NCI-H2171 treated with DMSO at 0.1 percent for 48 hours (cell line): ENCODE measurements at regions not wholly inside any gene's neighbourhood (a gene's known extent, or its start where the extent isn't known, plus 50 kb on each side); places are given as distances from the start of the nearest gene placed in this dataset.

Experiments used
- DNase-seq: peaks from one replicate; lab custom pipeline; 2025; lab: John Stamatoyannopoulos, UW

DNA sequence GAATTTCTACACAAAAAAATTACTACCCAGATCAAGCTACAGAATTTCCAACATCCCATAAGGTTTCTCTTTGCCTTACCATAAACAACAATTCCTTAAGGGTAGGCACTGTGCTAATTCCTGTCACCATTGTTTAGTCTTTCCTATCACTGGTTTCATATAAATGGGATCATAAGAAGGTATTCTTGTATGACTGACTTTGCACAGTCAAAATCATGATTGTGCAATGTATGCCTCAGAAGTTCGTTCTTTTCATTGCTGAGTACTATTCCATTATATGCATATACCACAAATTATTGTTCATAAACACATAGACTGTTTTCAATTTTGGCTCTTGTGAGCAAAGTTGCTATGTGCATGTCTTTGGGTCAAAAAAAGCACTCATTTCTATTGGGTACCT is 611.6 kb upstream of the CADM1 start:
- no peak for DNase-seq

DNA sequence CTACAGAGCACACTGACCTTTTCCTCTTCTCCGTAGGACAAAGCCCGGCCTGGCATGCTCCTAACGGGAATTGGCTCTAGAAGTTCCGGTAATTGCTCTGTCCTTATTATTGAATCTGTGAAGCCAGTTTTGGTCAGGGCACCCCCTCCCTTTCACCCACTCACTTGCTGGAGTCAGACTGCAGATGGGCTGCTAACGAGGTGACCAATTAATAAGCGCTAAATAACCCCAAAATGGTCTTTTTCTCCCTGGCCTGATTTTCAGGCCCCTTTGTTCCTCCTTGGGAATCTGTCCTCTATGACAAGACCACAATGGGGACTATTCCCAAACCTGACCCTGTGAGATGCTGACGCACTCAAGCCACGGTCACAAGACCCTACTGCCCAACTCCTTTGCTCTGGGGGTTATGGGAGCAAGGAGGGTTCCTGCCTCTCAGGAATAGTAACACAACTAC is 610.0 kb upstream of the CADM1 start:
- DNase-seq = no peak

GRCh38 chr11:116112087-116112935 is 608.1 kb upstream of the CADM1 start:
- DNase-seq = peak; percentile 92

DNA sequence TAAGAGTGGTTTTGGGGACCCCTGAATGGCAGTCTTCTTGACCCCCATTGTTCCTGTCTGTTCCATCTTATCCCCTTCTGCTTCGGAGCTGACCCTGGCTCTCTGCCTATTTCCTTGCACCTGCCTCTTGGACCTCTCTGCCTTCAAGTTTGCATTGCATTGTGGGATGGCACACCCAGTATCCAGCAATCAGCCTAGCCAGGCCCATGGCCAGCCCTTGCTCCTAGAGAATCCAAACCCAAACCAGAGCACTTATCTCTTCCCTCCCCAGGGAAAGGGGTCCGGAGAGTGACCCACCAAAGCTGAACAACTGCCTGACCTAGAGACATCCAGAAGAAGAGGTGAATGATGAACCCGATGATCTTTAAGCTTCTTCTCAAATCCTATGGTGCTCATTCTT is 607.3 kb upstream of the CADM1 start:
- no peak for DNase-seq

DNA sequence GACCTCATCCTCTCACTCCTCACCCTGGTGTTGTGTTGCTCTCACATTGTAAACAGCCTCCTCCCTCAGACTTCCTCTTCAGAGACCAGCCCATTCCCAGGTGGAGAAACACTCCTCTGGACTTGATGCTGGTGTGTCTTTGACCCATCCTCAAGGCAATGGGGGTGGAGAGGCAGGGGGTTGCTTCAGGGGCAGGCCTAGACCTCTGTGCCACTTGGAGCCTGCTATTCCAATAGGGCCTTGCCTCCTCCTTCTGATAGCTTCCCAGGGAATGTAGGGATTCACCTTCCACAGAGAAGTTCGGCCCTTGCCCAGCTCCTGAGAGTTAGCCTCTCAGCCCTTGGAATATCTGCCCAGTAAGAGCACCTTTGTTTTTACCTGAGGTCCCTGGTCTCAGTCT is 606.6 kb upstream of the CADM1 start:
- DNase-seq = no peak

GRCh38 chr11:116110356-116110755 is 606.1 kb upstream of the CADM1 start:
- DNase-seq = no peak

GRCh38 chr11:116109228-116109627 is 605.0 kb upstream of the CADM1 start:
- peak; percentile 14 for DNase-seq

GRCh38 chr11:116108161-116108560 is 603.9 kb upstream of the CADM1 start:
- DNase-seq = no peak

DNA sequence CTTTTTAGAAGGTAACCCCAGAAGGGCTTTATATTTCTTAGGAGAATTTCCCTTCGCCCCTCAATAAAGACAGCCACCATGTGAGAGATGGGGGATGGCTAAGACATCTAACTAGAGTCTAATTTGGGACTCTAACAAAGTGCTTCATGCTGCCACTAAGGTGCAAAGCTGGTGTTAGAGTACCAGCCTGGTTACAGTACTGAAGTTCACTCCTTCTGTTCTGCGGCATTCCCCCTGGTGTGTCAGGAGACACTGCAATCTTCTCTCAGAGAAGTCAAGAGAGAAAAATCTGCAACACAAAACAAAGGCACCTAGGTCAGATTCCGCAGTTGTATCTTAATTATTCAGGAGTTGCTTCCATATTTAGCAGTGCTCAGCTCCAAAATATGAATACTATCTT is 603.0 kb upstream of the CADM1 start:
- DNase-seq = no peak

- no peak for DNase-seq
Measured at GRCh38 chr11:116104498-116105174, 600.4 kb upstream of the CADM1 start.

GRCh38 chr11:116101902-116102301 is 597.7 kb upstream of the CADM1 start:
- no peak for DNase-seq

DNA sequence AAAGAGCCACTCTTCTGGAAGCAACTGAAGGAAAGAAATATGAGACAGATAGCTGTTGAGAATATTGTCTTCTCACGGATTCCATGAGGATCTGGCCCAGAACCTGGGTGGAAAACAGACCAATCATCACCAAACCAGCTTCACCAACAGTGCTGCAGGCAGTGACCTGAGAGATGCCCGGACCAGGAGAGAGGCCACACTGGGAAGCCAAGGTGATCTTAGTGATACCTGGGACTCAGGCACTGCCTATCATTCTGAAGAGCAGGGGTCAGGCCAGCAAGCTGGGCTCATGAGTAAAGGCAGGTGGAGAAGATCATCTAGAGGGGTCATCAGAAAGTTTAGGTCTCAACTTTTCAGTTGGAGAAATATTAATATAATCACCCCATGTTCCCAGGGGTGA is 595.8 kb upstream of the CADM1 start:
- DNase-seq = no peak

GRCh38 chr11:116099541-116099940 is 595.3 kb upstream of the CADM1 start:
- no peak for DNase-seq

DNA sequence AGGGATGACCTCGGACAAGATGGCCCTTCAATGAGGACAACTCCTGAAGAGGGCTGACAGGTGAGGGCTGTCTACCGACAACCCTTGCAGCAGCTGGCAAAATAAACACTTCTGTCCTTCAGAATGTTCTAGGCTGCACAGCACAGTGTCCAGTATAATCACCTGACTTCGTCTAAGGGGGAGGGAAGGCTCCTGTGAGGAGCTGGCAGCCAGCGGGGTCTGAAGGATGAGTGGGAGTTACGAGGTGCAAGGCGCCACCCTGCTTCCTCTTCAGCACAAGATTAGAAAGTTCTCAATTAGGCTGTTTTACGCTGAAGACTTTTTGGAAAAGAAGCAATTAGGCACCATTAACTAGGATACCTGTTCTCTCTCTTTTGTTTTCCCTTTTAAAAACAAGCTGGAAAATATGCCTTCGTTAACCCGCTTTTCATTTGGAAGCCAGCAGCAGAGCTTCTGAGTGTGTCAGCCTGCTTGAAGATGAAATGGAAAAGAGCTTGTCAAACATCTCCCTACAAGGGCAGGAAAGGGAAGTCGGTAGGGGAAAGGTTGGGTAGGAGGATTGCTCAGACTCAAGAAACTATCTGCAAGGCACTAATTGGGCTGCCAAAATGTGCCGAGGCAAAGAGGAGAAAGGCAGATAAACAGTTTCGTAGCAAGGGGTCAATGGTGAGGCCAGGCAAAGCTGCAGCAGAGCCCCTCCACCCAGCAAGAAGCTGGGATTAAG is 592.2 kb upstream of the CADM1 start:
- DNase-seq = no peak

DNA sequence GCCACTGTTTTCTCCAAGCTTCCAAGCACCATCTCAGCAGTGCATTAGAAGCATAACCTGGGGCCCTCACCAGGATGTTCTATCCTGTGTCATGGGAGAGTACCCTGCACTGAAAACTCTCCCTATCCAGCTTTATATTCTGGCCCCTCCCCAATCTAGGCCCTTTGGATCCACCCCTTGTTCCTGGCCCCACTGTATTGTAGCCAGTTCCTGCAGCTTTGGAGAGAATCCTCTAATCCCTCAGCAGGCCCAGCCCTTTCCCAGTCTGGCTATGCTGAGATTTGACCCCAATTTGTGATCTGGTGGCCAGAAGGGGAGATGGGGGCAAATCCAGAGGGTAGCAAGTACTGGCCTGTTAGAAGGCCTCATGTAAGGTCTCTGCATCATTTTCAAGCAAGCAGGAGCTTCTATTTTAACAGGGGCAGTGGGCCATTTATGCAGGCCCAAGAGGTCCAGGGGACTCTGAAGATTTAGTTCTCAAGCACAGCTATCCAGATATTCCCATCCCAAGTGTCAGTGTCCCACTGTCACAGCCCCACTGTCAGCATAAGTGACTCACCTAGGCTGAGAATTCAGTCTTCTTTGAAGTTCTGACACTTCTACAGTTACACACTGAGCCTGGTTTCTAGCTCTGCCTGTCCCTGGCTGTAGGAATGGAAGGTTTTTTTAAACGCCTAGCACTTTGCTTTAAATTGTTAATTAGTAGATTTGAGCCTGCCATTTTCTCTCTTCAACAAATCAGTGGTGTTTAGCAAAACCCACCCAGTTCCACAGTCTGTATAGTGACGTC is 589.5 kb upstream of the CADM1 start:
- no peak for DNase-seq

- DNase-seq = no peak
Measured at GRCh38 chr11:116093065-116093464, 588.9 kb upstream of the CADM1 start.

- DNase-seq = no peak
Measured at GRCh38 chr11:116086426-116086825, 582.2 kb upstream of the CADM1 start.

DNA sequence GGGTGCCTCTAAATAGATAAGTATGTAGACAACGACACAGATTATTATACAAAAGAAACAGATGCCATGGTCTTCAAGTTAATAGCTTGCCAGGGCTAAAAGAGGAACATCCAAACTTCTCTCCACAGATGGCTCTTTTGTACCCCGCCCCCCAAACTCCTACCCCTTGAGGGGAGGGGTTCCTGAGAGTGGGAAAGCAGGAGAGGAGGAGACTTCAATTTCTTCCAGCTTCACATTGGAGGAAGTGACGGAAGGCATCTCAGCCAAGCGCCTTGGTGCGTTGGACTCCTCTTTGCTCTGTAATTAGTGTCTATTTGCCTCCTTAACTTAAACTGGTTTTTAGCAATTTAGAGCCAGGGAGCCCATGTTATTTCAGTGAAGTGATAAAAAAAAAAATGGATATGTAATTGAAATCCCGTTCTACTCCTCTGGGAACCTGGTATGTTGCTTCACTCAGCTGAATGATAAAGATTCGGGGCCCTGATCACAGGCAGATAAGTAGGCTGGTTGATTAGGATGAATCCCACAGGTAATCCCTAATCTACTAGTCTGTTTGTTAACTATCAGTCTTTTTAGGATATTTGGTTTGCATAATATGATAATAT is 580.9 kb upstream of the CADM1 start:
- peak; percentile 12 for DNase-seq

- DNase-seq = no peak
Measured at GRCh38 chr11:116084511-116084910, 580.3 kb upstream of the CADM1 start.

DNA sequence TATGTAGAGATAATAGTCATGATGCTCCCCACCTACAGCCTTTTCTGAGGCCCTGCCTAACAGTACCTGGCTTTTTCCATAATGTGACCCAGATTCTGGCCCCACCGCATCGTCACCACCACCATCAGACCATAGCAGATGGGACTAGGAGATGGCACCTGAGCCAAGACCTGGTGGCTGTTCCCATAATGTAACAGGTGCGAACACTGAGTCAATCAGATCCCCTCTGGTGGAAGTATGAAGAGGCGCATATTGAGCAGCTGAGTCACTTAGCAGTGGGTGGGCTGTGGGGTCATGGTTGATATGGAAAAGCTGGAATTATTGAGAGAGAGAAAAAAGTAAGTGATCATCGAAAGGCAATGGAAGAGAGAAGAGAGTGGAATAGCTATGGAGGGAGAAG is 578.0 kb upstream of the CADM1 start:
- no peak for DNase-seq

DNA sequence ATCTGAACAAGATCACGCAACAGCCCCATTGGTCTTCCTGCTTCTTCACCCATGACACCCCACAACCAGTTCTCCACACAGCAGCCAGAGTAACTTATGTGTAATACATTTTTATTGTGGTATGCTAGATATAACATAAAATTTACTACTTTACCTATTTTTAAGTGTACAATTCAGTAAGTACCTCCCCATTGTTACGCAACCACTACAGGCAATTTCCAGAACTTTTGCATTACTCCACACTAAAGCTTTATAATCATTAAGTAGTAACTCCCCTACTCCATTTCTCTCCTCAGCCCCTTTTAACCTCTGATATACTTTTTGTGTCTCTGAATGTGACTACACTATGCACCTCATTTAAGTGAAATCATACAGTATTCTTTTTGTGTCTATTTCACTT is 575.4 kb upstream of the CADM1 start:
- DNase-seq = no peak
